ENCODE measurements at regions not wholly inside any gene's neighbourhood (a gene's known extent, or its start where the extent isn't known, plus 50 kb on each side); places are given as distances from the start of the nearest gene placed in this dataset.

GRCh38 chr3:6119367-6119766, 741.5 kb upstream of the GRM7 start:
- H3K27ac ChIP-seq = no peak overlapping the region
- no peaks in the 10 kb centered on the region for H3K9me3 ChIP-seq
- intact Hi-C loops (cut with DNase I; ENCODE audit: low total_unique reads) = no loop called here
- TF ChIP-seq POLR2A (IDR thresholded peaks at IDR 0.05) (no peak), POLR2AphosphoS5 (IDR thresholded peaks at IDR 0.05) (no peak), CTCF (IDR thresholded peaks at IDR 0.05) (no peak), EP300 (IDR thresholded peaks at IDR 0.05) (no peak)
- no peak overlapping the region for H3K4me3 ChIP-seq
- no peak for DNase-seq
- H3K36me3 ChIP-seq = no peaks in the 10 kb centered on the region
- WGBS, 5 donors = 69 to 88% (median 76%) methylated on average over 3 of the region's 3 CpGs
- H3K4me1 ChIP-seq = no peaks in the 10 kb centered on the region
- no peaks in the 10 kb centered on the region for H3K27me3 ChIP-seq

GRCh38 chr3:6120786-6121185, 740.1 kb upstream of the GRM7 start:
- H3K9me3 ChIP-seq = no peaks in the 10 kb centered on the region
- intact Hi-C loops (cut with DNase I; ENCODE audit: low total_unique reads) = no loop called here
- WGBS, 5 donors = 37 to 45% (median 44%) methylated on average over 5 of the region's 5 CpGs
- H3K27ac ChIP-seq = no peak overlapping the region
- TF ChIP-seq POLR2A (IDR thresholded peaks at IDR 0.05) = no peak
- TF ChIP-seq CTCF (IDR thresholded peaks at IDR 0.05) = no peak
- DNase-seq = no peak
- peaks cover 0 to 6% (median 3%) of the 10 kb centered on the region in 4 donors for H3K4me1 ChIP-seq
- no peak overlapping the region for H3K4me3 ChIP-seq
- H3K27me3 ChIP-seq = no peaks in the 10 kb centered on the region
- no peaks in the 10 kb centered on the region for H3K36me3 ChIP-seq

- no peaks in the 10 kb centered on the region for H3K9me3 ChIP-seq
- DNase-seq = no peak
- WGBS, 5 donors = 39 to 54% (median 47%) methylated on average over 5 of the region's 5 CpGs
- H3K27ac ChIP-seq = no peak overlapping the region
- intact Hi-C loops (cut with DNase I; ENCODE audit: low total_unique reads) = no loop called here
- H3K4me1 ChIP-seq = peaks cover 0 to 8% (median 4%) of the 10 kb centered on the region in 4 donors
- H3K27me3 ChIP-seq = no peaks in the 10 kb centered on the region
- no peak overlapping the region for H3K4me3 ChIP-seq
- TF ChIP-seq POLR2A (IDR thresholded peaks at IDR 0.05) (no peak), POLR2AphosphoS5 (IDR thresholded peaks at IDR 0.05) (no peak), EP300 (IDR thresholded peaks at IDR 0.05) (no peak), CTCF (IDR thresholded peaks at IDR 0.05) (no peak)
- H3K36me3 ChIP-seq = no peaks in the 10 kb centered on the region
Measured at GRCh38 chr3:6124875-6125274, 736.0 kb upstream of the GRM7 start.

DNA sequence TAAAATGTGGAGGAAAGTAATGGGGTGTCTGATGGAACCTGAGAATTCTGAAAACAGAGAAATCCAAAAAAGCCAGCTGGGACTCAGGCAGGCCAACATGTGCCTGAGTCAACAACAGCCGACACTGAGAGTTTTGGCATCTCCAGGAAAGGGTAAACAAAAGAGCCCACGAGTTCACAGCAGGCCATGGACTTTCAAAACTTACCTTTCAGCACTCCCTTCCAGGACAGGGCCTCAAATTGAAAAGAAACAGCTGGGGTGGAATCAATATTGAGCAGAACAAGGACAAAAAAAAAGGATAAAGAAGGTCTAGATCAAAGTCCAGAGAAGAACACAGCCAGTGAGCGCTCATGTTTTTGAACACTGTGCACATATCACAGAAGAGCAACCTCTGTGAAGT, 735.4 kb upstream of the GRM7 start:
- Histone ChIP-seq H3K27ac (no peak overlapping the region), H3K27me3 (no peaks in the 10 kb centered on the region), H3K9me3 (no peaks in the 10 kb centered on the region), H3K4me1 (peaks cover 0 to 8% (median 4%) of the 10 kb centered on the region in 4 donors), H3K4me3 (no peak overlapping the region), H3K36me3 (no peaks in the 10 kb centered on the region)
- intact Hi-C loops (cut with DNase I; ENCODE audit: low total_unique reads) = no loop called here
- TF ChIP-seq POLR2AphosphoS5 (IDR thresholded peaks at IDR 0.05) (no peak), EP300 (IDR thresholded peaks at IDR 0.05) (no peak), POLR2A (IDR thresholded peaks at IDR 0.05) (no peak), CTCF (IDR thresholded peaks at IDR 0.05) (no peak)
- peak in 1 of 2 donors; percentile 9 for DNase-seq
- WGBS, 5 donors = 18 to 30% (median 22%) methylated on average over 3 of the region's 3 CpGs

Measured in stomach (tissue), 8 donors.